Esophagus muscularis mucosa (tissue), 4 donors: ENCODE measurements at regions not wholly inside any gene's neighbourhood (a gene's known extent, or its start where the extent isn't known, plus 50 kb on each side); places are given as distances from the start of the nearest gene placed in this dataset.

Source experiments
- DNase-seq: peaks from one replicate; pipeline ENCODE4 v3.0.0-alpha.2; 2017; ENCODE audit errors: extremely low spot score
- H3K27ac ChIP-seq, 4 donors: fragments of 200-600 bp; sonication (generic); replicated peaks in 1 of 4; 1 replicate in 3 of 4; 2 replicates in 1 of 4; pipeline ENCODE4 v1.5.1; 2016 to 2019; ENCODE audit warnings: mild to moderate bottlenecking in 1 of 4
- H3K27me3 ChIP-seq, 4 donors: fragments of 200-600 bp; sonication (generic); one replicate each; pipeline versions ENCODE4 v1.5.1 to v1.6.0; 2016 to 2019
- H3K36me3 ChIP-seq, 4 donors: fragments of 200-600 bp; sonication (generic); one replicate each; pipeline ENCODE4 v1.5.1; 2016 to 2019
- H3K4me1 ChIP-seq, 4 donors: fragments of 200-600 bp; sonication (generic); one replicate each; pipeline ENCODE4 v1.5.1; 2016 to 2019
- H3K4me3 ChIP-seq, 4 donors: fragments of 200-600 bp; sonication (generic); 1 replicate in 2 of 4; 2 replicates in 2 of 4; pipeline ENCODE4 v1.5.1; 2016 to 2019; ENCODE audit warnings: mild to moderate bottlenecking in 4 of 4, moderate library complexity in 1 of 4
- H3K9me3 ChIP-seq, 4 donors: fragments of 200-600 bp; sonication (generic); 1 replicate in 3 of 4; 2 replicates in 1 of 4; pipeline ENCODE4 v1.5.1; 2016 to 2019
- CTCF ChIP-seq, 3 experiments: fragments of 200-600 bp in 2 of 3; fragments of 450-650 bp in 1 of 3; sonication (generic) in 2 of 3; IDR thresholded peaks; one replicate each; pipeline ENCODE4 v1.5.1; 2017 to 2019; ENCODE audit warnings: antibody characterized with exemption in 3 of 3, mild to moderate bottlenecking in 2 of 3, moderate library complexity in 1 of 3
- EP300 ChIP-seq: sonication (generic); formaldehyde crosslinking; IDR thresholded peaks from one replicate; pipeline ENCODE4 v1.6.1; 2017; ENCODE audit warnings: antibody characterized with exemption
- POLR2A ChIP-seq: fragments of 450-650 bp; IDR thresholded peaks from one replicate; pipeline ENCODE4 v1.6.1; 2017; ENCODE audit warnings: antibody characterized with exemption, moderate library complexity, mild to moderate bottlenecking, low read depth
- POLR2AphosphoS5 ChIP-seq, 2 donors: sonication (generic); formaldehyde crosslinking; IDR thresholded peaks; one replicate each; pipeline ENCODE4 v1.6.1; 2017; ENCODE audit warnings: antibody characterized with exemption in 2 of 2
- WGBS: methylation state at CpG from one replicate; pipeline ENCODE4 v1.1.5; 2018; 5-methylcytosine and 5-hydroxymethylcytosine counted together
- intact Hi-C: fragments of 100-400 bp; cut with DNase I; formaldehyde crosslinking; loops from one replicate; pipeline ENCODE4 v1.15.1; 2023

- no peaks in the 10 kb centered on the region for H3K36me3 ChIP-seq
- no peak overlapping the region for H3K4me3 ChIP-seq
- intact Hi-C loops, result loop anchor here (5.0 kb wide), 1 partner anchor 223 kb away; the partner anchor contains the start of gene VEGFC
- no peak for TF ChIP-seq POLR2A
- no peak for TF ChIP-seq CTCF (IDR thresholded peaks at IDR 0.05)
- no peak for TF ChIP-seq POLR2AphosphoS5 (IDR thresholded peaks at IDR 0.05)
- TF ChIP-seq EP300, result no peak
- H3K4me1 ChIP-seq, result peaks cover 0 to 4% (median 0%) of the 10 kb centered on the region in 4 donors
- WGBS, result 74% methylated on average over 2 of the region's 2 CpGs
- no peaks in the 10 kb centered on the region for H3K27me3 ChIP-seq
- no peak overlapping the region for H3K27ac ChIP-seq
- no peak for DNase-seq
- H3K9me3 ChIP-seq, result no peaks in the 10 kb centered on the region
Observed at GRCh38 chr4:176569301-176569700, 223.4 kb downstream of the VEGFC start.

- intact Hi-C loops, result no loop called here
- Histone ChIP-seq H3K27me3 (no peaks in the 10 kb centered on the region), H3K36me3 (no peaks in the 10 kb centered on the region), H3K27ac (no peak overlapping the region), H3K4me3 (no peak overlapping the region), H3K4me1 (peaks cover 0 to 4% (median 0%) of the 10 kb centered on the region in 4 donors), H3K9me3 (no peaks in the 10 kb centered on the region)
- no peak for TF ChIP-seq POLR2A
- no peak for TF ChIP-seq CTCF (IDR thresholded peaks at IDR 0.05)
- no peak for TF ChIP-seq POLR2AphosphoS5 (IDR thresholded peaks at IDR 0.05)
- TF ChIP-seq EP300, result no peak
- DNase-seq, result no peak
- 86% methylated on average over 6 of the region's 6 CpGs for WGBS
Observed at GRCh38 chr4:176571206-176571605, 221.5 kb downstream of the VEGFC start.

- DNase-seq, result no peak
- Histone ChIP-seq H3K9me3 (no peaks in the 10 kb centered on the region), H3K27me3 (no peaks in the 10 kb centered on the region), H3K4me1 (peaks cover 0 to 4% (median 0%) of the 10 kb centered on the region in 4 donors), H3K27ac (no peak overlapping the region), H3K4me3 (no peak overlapping the region), H3K36me3 (no peaks in the 10 kb centered on the region)
- WGBS, result 33% methylated on average over 2 of the region's 2 CpGs
- intact Hi-C loops, result no loop called here
- TF ChIP-seq POLR2AphosphoS5 (IDR thresholded peaks at IDR 0.05) (no peak), POLR2A (no peak), CTCF (IDR thresholded peaks at IDR 0.05) (no peak), EP300 (no peak)
Observed at GRCh38 chr4:176575141-176575730, 217.5 kb downstream of the VEGFC start.

GRCh38 chr4:176579226-176579625, 213.5 kb downstream of the VEGFC start:
- Histone ChIP-seq H3K27ac (no peak overlapping the region), H3K27me3 (no peaks in the 10 kb centered on the region), H3K4me1 (no peaks in the 10 kb centered on the region), H3K4me3 (no peak overlapping the region), H3K36me3 (no peaks in the 10 kb centered on the region), H3K9me3 (no peaks in the 10 kb centered on the region)
- intact Hi-C loops, result no loop called here
- DNase-seq, result no peak
- WGBS, result 83% methylated on average over 6 of the region's 6 CpGs
- TF ChIP-seq POLR2A (no peak), EP300 (no peak), CTCF (IDR thresholded peaks at IDR 0.05) (no peak), POLR2AphosphoS5 (IDR thresholded peaks at IDR 0.05) (no peak)

- H3K27ac ChIP-seq, result no peak overlapping the region
- H3K9me3 ChIP-seq, result no peaks in the 10 kb centered on the region
- intact Hi-C loops, result no loop called here
- TF ChIP-seq CTCF (IDR thresholded peaks at IDR 0.05) (no peak), EP300 (no peak), POLR2A (no peak)
- H3K36me3 ChIP-seq, result no peaks in the 10 kb centered on the region
- WGBS, result 92% methylated on average over 5 of the region's 5 CpGs
- H3K27me3 ChIP-seq, result no peaks in the 10 kb centered on the region
- no peak for DNase-seq
- no peaks in the 10 kb centered on the region for H3K4me1 ChIP-seq
- H3K4me3 ChIP-seq, result no peak overlapping the region
Observed at GRCh38 chr4:176583278-176583677, 209.4 kb downstream of the VEGFC start.
